WTC11 (cell line): ENCODE measurements at regions not wholly inside any gene's neighbourhood (a gene's known extent, or its start where the extent isn't known, plus 50 kb on each side); places are given as distances from the start of the nearest gene placed in this dataset.

Experiments
- ATF1 ChIP-seq: sonication (generic); formaldehyde crosslinking; IDR thresholded peaks from 2 replicates; pipeline ENCODE4 v1.8.1; 2023; ENCODE audit warnings: mild to moderate bottlenecking, moderate library complexity, missing genetic modification reagents
- ATF3 ChIP-seq: sonication (generic); formaldehyde crosslinking; conservative IDR thresholded peaks from 2 replicates; pipeline ENCODE4 v1.8.1; 2022; ENCODE audit warnings: mild to moderate bottlenecking, missing genetic modification reagents
- CTCF ChIP-seq: fragments of 200-600 bp; IDR thresholded peaks from 2 replicates; pipeline ENCODE4 v1.8.0; 2022; ENCODE audit warnings: antibody characterized with exemption
- ETV6 ChIP-seq: sonication (generic); formaldehyde crosslinking; IDR thresholded peaks from 2 replicates; pipeline ENCODE4 v1.8.1; 2022; ENCODE audit warnings: mild to moderate bottlenecking, missing genetic modification reagents
- FOXP1 ChIP-seq: sonication (generic); formaldehyde crosslinking; IDR thresholded peaks from 2 replicates; pipeline ENCODE4 v1.8.0; 2022; ENCODE audit warnings: missing genetic modification reagents, mild to moderate bottlenecking, moderate library complexity, borderline replicate concordance
- HMGA2 ChIP-seq: fragments of 250-450 bp; sonication (Bioruptor Pico); IDR thresholded peaks from 2 replicates; pipeline ENCODE4 v1.4.0; 2021; ENCODE audit warnings: mild to moderate bottlenecking, moderate library complexity
- IRF1 ChIP-seq: sonication (generic); formaldehyde crosslinking; IDR thresholded peaks from 2 replicates; pipeline ENCODE4 v1.8.0; 2023; ENCODE audit warnings: missing genetic modification reagents
- JUN ChIP-seq: sonication (generic); formaldehyde crosslinking; IDR thresholded peaks from 2 replicates; pipeline ENCODE4 v1.8.0; 2023; ENCODE audit warnings: mild to moderate bottlenecking, missing genetic modification reagents
- MAX ChIP-seq: sonication (generic); formaldehyde crosslinking; IDR thresholded peaks from 2 replicates; pipeline ENCODE4 v1.8.0; 2022; ENCODE audit warnings: mild to moderate bottlenecking, missing genetic modification reagents
- MYBL2 ChIP-seq: sonication (generic); formaldehyde crosslinking; IDR thresholded peaks from 2 replicates; pipeline ENCODE4 v1.8.1; 2023; ENCODE audit warnings: mild to moderate bottlenecking, moderate library complexity, missing genetic modification reagents
- NR3C1 ChIP-seq: sonication (generic); formaldehyde crosslinking; conservative IDR thresholded peaks from 2 replicates; pipeline ENCODE4 v1.8.1; 2023; ENCODE audit warnings: low read depth, mild to moderate bottlenecking, missing genetic modification reagents
- ZBTB43 ChIP-seq: sonication (generic); formaldehyde crosslinking; IDR thresholded peaks from 2 replicates; pipeline ENCODE4 v1.8.1; 2023; ENCODE audit warnings: mild to moderate bottlenecking, missing genetic modification reagents

- TF ChIP-seq CTCF (no peak), FOXP1 (CRISPR knock-in tag) (no peak), ATF1 (CRISPR knock-in tag) (no peak), ZBTB43 (CRISPR knock-in tag) (no peak), ETV6 (CRISPR knock-in tag) (no peak), JUN (CRISPR knock-in tag) (no peak), ATF3 (CRISPR knock-in tag) (no peak), MYBL2 (CRISPR knock-in tag) (no peak), MAX (CRISPR knock-in tag) (no peak), NR3C1 (CRISPR knock-in tag) (no peak), HMGA2 (CRISPR knock-in tag) (no peak), IRF1 (CRISPR knock-in tag) (no peak)
Observed at GRCh38 chr22:44405661-44406060, 92.4 kb downstream of the RTL6 start.
